Inflammatory macrophage (primary cell): ENCODE measurements at regions not wholly inside any gene's neighbourhood (a gene's known extent, or its start where the extent isn't known, plus 50 kb on each side); places are given as distances from the start of the nearest gene placed in this dataset.

Source experiments
- DNase-seq, 2 donors: peaks; one replicate each; pipeline ENCODE4 v3.0.0-alpha.2; 2020 to 2022

DNA sequence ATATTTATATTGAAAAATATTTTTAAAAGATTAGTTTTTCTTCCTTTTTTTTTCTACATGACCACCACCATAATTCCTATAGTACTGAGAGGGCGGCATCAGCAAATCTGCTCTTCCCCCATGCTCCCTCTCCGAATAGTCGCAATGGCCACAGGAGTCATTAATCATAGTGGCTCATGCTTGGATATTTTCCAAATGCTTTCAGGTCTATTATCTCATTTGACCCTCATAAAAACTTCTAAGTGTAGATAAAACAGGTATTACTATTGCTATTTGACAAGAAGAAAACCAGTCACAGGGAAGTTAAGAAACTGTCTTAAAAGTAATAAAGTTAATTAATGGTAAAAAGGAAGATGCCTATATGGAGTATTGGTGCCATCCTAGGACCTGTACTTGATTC, 440.7 kb downstream of the CMPK2 start:
- no peak for DNase-seq

DNA sequence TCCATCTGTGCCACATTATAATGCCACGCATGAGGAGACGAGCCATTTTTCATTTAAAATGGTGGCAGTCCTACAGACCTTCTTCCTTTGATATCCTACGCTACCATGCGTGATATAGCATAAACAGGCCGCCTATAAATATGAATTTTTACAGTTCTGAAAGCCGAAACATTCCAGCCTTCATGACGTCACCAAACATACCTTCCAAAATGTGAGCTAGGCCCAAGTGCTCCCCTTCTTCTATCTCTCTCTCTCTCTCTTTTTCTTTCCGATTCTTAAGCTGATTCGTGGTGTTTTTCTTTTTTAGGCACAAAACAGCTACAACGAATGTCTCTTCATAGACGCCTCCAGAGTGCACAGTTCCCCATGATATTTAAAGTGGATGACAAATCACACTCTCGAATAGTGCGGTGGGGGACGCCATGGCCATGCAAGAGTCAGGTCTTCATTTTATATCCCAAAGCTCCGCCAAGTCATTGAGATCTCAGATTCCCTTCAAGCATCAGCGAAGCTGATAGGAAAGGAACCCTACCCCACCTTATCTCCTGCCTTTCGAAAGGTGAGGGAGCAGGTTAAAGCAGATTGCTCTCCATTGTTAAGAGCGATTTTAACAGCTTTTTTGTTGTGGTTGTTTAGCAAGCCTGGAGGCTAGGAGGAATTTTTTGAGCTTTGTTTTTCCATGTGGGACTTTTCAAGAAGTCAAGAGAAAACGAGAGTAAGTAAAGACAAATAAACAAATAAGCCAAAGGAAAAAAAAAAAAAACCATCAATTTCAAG, 436.3 kb downstream of the CMPK2 start:
- no peak for DNase-seq

DNA sequence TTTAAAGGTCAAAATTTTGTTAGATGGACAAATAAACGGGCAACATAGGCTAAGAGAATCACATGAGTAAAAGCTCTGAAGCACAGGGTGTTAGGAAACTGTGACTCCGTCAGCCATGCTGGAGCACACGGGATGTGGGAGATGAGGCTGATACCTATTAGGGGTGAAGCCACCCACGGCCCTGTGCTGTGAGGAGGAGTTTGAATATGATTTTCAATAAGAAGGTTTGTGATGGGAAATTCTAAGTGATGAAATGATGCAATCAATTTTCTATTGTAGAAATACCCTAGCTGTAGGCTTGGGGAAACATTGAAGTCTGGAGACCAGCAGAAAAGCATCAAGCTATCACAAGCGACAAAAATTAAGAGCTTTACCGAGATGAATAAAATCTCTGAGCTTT, 431.3 kb downstream of the CMPK2 start:
- DNase-seq: no peak

DNA sequence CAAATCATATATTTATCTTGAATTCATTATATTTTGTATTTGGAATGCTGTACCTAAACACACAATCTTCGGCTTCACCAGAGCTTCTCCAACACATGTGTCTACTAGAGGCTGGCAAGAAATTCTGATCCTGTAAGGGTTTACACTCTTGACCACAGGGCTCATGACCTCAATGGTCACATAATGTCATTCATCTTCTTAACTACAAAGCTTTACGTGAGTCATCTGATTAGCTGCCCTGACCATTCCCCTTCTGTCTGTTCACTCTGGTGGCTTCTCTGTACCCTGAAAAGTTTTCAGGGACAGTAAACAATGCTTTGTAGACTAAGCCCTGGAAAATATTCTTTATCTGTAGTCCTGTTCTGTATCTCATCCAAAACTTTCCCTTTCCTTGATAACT, 423.9 kb downstream of the CMPK2 start:
- no peak for DNase-seq

DNA sequence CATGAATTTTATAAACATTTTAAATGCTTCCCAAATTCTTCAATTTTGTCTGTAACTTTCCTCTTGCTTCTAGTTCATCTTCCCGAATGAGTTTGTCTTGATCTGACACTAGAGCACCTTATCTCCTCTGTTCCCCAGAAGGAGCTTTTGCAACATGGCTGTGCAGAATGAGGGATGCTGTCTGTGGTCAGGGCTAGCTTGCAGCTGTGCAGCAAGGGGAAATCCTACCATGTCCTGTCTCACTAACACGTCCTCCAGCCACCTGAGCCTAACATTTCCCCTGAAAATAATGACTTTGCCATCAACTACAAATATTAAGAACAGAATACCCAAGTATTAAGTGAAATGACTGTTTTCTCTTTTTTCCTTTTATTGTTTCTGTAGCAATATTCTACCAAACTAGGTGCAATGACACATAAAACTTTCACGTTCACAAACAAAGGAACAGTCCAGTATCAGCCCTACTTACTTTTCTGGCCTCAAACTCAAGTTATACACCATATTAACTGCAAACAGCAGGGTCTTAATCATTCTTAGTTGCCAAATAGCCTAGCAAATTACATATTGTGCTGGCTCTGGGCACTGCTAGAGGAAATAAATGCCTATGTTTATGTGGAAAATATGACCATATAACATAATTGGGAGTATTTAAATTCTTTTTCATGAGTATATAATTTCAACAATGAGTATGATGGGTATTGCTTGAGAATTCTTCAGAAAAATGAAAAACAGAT, 423.3 kb downstream of the CMPK2 start:
- no peak for DNase-seq

DNA sequence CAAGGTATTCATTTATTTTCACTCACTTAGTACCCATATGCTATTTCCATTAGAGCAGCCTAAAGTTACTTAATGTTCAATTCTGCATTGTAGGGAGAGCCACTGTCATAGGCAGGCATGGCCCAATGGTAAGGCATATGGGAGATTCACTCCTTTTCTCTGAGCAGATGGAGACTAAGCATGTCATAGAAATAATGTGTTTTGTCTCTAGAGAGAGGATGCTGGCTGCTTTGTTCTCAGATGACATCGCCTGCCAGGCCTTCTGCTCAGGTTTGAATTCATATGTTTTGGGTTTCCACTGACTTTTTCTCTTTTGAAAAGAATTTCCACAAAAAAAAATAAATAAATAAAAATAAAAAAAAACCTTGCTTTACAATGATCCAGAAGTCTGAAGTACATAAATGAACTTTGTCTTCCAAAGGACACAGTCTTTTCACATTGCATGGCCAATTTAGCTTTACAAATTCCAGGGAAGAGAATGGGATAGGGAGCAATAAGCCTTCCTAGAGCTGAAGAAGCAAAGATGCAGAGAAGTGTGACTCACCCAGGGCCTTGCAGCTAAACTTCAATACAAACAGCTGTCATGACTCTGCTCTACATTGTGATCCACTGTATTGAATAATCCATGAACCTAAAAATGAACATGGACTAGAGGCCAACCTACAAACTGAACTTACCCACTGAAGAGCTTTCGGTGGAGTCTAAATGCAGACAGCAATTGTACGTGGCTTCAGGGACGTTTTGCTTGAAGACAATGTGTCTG, 422.5 kb downstream of the CMPK2 start:
- no peak for DNase-seq

DNA sequence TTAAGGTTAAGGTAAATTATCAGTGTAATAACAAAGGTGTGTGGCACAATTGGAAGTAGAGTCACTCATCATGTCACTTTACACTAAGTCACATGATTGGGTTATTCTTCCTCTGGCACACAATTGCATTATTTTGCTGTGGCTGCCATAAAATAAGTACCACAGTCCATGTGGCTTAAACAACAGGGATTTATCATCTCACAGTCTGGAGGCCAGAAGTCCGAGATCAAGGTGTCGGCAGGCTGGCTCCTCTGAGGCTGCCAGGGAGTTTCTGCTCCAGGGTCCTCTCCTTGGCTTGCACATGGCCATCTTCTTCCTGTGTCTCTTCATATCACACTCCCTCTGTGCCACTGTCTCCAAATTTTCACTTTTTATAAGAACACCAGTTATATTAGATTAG, 421.2 kb downstream of the CMPK2 start:
- no peak for DNase-seq

DNA sequence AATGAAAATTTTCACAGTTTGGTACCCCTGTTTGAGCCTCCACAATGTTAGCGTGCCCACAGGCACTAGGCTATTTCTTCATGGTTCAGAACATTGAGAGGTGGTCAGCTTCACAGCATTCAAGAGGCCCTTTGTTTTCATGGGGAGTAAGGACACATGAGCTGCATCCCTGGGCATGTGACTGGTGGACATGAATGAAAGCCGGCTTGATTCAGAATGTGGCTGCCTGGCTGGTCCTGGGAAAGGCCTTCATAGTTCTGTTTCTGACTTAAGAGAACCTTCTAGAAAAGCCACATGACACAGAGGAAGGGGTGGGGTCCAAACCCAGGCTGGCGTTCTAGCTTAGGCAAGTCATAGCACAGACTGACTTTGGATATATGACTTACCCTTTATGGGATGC, 420.6 kb downstream of the CMPK2 start:
- DNase-seq: no peak

DNA sequence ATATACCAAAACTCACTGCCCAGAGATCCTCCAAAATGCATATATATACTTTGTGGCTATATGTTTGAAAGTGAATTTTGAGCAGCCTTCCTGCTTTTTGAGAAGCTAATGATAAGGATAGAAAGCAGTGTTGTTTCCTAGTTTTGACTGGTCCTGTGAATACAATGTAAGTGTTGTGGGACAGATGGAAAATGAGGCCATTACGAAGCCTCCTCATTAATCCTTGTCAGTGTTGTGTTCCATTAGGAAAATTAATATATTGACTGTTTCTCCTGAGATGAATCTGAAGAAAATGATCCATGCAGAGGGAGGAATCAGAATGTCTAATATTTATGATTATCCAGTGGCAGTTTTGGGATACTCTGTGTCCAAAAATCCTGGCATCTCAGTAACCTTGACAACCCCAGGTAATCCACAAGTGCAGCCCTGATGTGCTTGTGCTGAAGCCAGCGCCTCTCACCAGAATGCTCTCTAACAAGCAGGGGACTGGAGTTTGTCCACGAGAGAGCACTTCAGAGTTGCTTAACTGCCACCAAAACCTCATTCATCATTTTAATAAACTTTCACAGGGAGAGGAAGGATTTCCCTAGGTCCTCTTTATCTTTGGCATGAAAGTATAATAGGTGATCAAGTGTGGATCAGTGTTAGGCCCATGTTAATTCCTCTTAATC, 418.6 kb downstream of the CMPK2 start:
- DNase-seq: no peak

DNA sequence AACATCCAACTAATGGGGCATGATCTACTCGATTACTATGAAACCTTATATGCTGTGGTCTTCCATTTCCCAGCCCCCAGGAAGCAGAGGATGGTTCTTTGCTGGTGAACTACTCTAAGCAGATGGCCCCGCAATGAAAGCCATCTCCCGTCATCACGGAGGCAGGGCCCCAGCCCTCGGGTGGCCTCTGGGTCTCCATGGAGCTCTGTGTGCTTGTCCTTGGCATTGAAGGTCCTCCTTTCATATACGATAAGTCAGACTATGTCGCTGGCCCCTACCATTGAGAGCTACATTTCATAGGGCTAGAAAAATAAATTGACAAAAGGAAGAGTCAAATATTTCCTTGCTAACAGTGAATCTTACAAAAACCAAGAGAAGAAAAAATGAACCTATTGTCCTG, 416.8 kb downstream of the CMPK2 start:
- no peak for DNase-seq

DNA sequence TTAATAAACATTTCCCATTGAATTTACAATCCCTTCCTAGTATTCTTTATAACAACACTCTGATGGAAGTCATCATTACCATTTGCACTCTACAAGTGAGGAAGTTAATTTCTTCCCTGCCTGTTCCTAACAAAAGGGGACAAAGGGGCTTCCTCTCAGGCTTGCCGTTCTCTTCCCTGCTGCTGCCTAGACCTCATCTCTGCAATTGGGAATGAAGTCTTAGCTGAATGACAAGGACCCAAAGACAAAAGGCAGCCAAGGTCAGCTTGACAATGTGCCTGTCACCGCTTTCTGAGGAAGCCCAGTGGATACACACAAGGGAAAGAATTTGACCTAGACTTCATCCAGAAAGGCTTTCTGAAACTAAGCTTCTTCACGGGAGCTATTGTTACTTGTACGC, 416.4 kb downstream of the CMPK2 start:
- no peak for DNase-seq

DNA sequence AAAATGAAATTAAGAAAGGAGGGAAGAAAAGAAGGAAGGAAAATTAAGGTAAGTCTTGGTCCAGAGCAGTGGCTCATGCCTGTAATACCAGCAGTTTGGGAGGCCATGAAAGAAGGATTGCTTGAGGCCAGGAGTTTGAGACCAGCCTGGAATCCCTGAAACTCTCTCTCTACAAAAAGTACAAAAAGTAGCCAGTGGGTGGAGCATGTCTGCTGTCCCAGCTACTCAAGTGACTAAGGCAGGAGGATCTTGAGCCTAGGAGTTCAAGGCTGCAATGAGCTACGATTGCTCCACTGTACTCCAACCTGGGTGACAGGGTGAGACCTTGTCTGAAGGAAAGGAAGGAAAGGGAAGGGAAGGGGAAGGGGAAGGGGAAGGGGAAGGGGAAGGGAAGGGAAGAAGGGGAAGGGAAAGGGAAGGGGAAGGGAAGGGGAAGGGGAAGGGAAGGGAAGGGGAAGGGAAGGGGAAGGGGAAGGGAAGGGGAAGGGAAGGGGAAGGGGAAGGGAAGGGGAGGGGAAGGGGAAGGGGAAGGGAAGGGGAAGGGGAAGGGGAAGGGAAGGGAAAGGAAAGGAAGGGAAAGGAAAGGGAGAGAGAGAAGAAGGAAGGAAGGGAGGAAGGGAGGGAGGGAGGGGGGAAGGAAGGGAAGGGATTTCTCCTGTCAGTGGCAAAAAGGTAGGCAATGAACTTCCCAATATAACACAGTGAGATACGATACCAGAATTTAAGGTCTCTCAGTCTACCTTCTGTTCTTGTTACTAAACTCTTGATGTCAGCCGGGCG, 412.8 kb downstream of the CMPK2 start:
- DNase-seq: no peak

DNA sequence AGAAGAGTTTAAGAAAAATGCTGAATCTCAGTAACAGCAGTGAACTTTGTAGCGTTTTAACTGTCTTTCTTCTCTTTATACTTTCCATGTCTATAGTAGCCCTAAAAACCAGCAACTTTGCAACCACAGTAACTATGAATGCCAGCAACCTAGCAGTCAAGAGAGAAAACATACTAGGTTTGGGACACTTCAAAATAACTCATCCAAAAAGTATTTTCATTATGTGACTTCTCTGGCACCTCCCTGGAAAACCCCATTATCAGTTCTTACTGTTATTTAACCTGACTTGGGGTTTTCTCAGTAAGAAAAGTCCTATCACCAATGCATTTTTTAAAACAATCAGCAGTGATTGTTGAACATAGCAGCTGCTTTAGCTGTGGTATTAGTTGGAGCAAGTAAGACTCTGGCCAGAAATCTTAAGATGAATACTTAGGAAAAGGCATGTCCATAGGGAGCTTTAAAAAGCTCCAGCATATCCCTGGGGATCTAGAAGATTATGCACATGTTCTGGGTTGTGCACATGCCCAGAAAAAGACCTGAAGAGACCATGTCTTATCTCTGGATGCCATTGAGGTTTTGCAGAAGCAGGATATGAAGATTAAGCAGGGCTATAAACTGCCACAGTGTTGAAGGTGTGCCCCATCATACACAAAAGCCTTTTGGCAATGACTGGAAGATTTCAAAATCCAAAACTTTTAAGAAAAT, 411.3 kb downstream of the CMPK2 start:
- DNase-seq: no peak

DNA sequence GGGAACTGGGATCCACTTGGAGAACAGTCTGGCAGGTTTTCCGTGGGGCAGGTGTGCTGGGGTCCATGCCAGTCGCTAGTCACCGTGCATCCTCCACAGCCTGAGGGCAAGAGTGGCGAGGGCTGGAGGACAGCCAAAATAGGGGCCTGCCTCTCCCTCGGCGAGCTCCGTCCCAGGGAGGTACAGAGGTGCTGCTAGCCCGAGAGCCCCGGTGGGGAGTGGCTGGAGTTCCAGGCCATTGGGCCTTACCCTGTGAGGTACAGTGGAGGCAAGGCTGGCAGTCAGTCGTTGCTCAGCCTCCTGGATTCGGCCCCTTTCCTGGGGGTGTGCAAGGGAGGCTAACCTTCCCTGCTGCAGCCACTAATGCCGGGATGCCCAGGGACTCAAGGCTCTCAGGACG, 406.6 kb downstream of the CMPK2 start:
- DNase-seq: no peak

DNA sequence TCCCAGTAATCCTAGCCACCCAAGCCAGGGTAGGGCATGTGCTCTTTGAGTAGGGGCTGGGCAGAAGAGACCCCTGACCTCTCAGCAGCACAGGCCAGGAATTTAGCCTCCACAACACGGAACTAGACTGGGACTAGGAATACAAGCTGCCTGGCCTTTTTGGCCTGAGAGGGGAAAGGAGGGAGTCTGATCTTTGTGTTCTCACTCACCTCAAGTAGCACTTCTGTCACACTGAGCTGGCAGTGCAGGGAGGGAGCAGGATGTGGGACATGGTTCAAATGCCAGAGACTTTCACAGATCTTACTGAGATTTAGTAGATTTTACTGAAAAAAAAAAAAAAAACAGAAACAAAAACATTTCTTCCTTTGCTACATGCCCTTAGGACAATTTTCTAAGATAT, 395.2 kb downstream of the CMPK2 start:
- DNase-seq: no peak

DNA sequence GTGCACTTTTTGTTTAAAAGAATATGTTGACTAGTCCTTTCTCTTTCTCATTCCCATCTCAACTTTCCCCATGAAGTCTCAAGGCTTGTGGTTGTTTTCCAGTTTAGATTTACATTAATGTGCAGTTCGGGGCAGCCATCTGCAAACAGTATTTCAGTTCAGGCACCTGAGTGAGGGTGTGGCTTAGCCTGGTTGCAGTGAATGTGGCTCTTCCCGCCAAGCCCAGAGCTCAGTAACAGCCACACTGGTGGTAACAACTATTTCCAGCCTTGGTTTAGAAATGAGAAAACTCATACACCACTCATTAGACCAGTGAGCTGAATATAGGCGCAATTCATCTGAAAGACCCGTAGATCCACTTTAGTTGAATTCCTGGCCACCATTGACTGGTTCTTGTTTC, 394.3 kb downstream of the CMPK2 start:
- no peak for DNase-seq

DNA sequence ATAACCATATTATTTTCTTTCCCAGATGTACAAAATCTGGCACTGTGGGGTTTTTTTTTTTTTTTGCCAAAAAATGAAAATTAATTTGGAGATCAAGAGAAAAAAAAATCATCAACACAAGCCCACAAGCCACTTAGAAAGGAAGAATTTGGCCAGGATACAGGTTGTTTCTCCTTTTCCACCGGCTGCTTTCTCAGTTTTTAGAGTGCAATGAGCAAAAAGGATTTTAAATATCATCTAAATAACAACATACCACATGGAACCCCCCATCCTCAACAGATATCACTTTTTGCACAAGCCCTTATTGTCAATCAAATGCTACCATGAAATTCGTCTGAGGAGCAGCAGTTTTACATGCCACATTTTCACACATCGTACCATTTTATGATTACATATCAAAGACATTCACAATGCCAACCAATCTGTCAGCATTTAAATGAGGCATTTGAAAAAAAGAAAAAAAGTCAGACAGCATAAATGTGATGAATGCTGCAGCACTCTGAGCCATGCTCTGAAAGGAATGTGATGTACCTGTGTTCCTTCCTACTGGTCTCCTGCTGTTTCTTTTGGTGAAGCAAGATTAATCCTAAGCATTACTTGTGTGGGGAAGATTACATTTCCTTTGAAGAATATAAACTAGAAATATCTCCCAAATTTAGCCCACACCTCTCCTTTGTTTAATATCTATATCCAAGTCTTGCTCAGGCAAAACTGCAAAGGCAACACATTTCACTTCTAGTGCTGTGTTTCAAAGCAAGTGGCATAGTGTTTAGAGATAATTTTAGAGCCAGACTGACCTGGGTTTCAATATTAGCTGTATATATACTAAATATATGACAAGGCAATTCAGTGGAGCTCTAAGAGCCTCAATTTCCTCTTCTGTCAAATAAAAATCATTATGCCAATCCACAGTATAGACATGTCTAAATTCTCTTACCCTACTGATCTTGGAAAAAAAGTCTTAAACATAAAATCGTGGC, 391.3 kb downstream of the CMPK2 start:
- no peak for DNase-seq

DNA sequence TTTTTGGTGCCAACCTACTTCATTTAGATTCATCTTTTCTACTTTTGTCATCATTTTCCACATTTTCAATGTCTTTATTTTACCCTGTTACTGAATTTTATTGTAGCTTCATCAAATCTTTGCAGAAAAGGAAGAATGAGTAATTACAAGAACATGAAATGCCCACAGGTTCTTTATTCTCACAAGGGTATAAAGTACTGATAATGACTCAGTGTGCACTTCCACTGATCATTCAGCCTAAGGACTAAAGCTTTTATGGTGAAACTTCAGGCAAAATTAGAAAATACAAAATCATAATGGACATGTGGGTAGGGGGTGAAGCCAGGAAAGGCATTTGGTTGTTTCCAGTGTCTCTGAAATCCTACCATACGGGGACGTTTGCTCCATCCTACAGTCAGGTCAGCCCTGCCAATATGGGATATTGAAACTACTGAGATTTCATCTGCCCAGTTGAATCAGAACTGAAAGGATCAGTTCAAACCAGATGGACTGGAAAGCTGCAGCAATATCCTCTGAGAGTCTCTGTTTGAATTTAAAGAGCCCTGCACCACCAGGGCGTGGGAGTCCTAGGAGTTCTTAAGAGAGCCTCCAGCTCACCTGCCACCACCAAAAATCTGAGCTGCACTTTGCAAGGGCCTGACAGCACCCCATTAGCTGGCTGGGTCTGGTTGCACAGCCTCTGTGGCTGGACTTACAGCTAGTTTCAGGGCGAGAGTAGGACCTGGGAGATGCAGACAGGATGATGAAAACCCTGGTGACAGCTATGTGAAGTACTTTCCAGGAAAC, 390.4 kb downstream of the CMPK2 start:
- DNase-seq: no peak

DNA sequence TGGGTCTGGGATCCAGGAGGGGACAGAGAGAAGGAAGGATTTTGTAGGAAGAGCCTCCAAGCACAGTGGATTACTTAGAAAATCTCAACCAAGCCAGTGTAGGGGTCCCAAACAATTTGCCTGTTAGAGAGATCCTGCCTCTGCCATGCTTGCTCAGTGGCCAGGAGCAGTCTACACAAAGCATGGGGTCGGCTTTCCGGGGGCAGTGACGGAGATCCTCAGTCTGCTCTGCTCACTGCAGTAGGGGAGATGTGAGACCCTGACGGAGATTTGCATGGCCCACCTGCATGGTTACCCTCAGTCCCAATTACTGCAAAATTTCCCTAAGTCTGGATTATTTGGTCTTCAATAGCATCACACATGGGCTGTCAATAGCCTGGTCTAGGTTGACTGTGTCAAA, 385.2 kb downstream of the CMPK2 start:
- DNase-seq: no peak

DNA sequence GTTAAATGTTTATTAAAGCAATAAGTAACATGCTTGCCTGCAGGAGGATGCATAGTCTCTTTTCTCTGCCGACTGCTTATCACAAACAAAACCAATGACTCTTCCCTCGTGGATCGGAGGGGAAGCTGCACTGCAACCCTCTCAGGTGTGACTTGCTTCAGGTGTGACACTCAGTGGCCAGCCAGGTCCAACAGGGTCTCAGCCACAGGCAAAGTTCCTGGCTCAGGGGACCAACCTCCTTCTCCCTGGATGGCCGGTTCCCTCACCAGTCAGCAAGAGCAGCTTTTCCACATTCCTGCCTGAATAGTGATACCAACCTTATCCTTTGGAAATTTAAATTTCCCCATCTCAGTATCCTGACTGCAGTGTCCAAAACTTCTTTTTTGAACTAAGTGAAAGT, 383.5 kb downstream of the CMPK2 start:
- no peak for DNase-seq
